HG03175 (cell line): ENCODE measurements at regions not wholly inside any gene's neighbourhood (a gene's known extent, or its start where the extent isn't known, plus 50 kb on each side); places are given as distances from the start of the nearest gene placed in this dataset.
"Not testable (repeated sequence)": the region's sequence is repeated elsewhere in the genome, so short reads cannot be mapped to it uniquely, and the experiment has no call there.

Experiments used
- ATAC-seq: cut with Tn5 transposase; IDR thresholded peaks from one replicate; pipeline ENCODE4 v1.9.1; 2021; ENCODE audit warnings: mild to moderate bottlenecking, moderate library complexity; ENCODE audit not compliant: unreplicated experiment

GRCh38 chr6:150733726-150734125 is 131.8 kb upstream of the MTHFD1L start:
- ATAC-seq = no peak

- no peak for ATAC-seq
Measured at GRCh38 chr6:150734235-150734634, 131.3 kb upstream of the MTHFD1L start.

- ATAC-seq = no peak
Measured at GRCh38 chr6:150735341-150735851, 130.1 kb upstream of the MTHFD1L start.

GRCh38 chr6:150738092-150738629 is 127.3 kb upstream of the MTHFD1L start:
- no peak for ATAC-seq

GRCh38 chr6:150739711-150740349 is 125.7 kb upstream of the MTHFD1L start:
- no peak for ATAC-seq

GRCh38 chr6:150740453-150740852 is 125.0 kb upstream of the MTHFD1L start:
- no peak for ATAC-seq

- no peak for ATAC-seq
Measured at GRCh38 chr6:150741633-150742200, 123.8 kb upstream of the MTHFD1L start.

GRCh38 chr6:150744522-150745260 is 120.8 kb upstream of the MTHFD1L start:
- no peak for ATAC-seq

GRCh38 chr6:150745896-150746295 is 119.6 kb upstream of the MTHFD1L start:
- no peak for ATAC-seq

- ATAC-seq = no peak
Measured at GRCh38 chr6:150747155-150747554, 118.3 kb upstream of the MTHFD1L start.

- no peak for ATAC-seq
Measured at GRCh38 chr6:150749091-150749670, 116.3 kb upstream of the MTHFD1L start.

- ATAC-seq = no peak
Measured at GRCh38 chr6:150751296-150751695, 114.2 kb upstream of the MTHFD1L start.

GRCh38 chr6:150752409-150752808 is 113.1 kb upstream of the MTHFD1L start:
- no peak for ATAC-seq

- ATAC-seq = no peak
Measured at GRCh38 chr6:150753371-150754064, 112.0 kb upstream of the MTHFD1L start.

GRCh38 chr6:150755042-150755441 is 110.5 kb upstream of the MTHFD1L start:
- no peak for ATAC-seq

GRCh38 chr6:150755524-150755923 is 110.0 kb upstream of the MTHFD1L start:
- no peak for ATAC-seq

- ATAC-seq = no peak
Measured at GRCh38 chr6:150756173-150756572, 109.3 kb upstream of the MTHFD1L start.

- ATAC-seq = not testable (repeated sequence)
Measured at GRCh38 chr6:150757807-150758206, 107.7 kb upstream of the MTHFD1L start.

GRCh38 chr6:150759483-150759882 is 106.0 kb upstream of the MTHFD1L start:
- no peak for ATAC-seq

GRCh38 chr6:150761771-150762170 is 103.7 kb upstream of the MTHFD1L start:
- no peak for ATAC-seq
